ENCODE measurements at regions not wholly inside any gene's neighbourhood (a gene's known extent, or its start where the extent isn't known, plus 50 kb on each side); places are given as distances from the start of the nearest gene placed in this dataset.
"Not testable (repeated sequence)": the region's sequence is repeated elsewhere in the genome, so short reads cannot be mapped to it uniquely, and the experiment has no call there.

DNA sequence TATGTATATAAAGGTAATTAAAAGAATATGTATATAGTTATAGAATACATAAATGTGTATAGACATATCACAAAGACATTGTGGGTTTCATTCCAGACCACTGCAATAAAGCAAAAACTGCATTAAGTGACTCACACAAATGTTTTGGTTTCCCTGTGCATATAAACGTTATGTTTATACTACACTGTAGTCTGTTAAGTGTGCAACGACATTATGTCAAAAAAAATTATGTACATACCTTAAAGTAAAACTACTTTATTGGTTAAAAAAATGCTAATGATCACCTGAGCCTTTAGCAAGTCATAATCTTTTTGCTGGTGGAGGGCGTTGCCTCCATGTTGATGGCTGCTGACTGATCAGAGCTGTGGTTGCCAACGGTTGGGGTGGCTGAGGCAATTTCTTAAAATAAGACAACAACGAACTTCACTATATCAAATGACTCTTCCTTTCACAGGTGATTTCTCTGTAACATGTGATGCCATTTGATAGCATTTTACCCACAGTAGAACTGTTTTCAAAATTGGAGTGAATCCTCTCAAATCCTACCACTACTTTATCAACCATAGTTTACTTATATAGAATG is 107.8 kb downstream of the THSD1 start:
- TF ChIP-seq, protein P1, sequence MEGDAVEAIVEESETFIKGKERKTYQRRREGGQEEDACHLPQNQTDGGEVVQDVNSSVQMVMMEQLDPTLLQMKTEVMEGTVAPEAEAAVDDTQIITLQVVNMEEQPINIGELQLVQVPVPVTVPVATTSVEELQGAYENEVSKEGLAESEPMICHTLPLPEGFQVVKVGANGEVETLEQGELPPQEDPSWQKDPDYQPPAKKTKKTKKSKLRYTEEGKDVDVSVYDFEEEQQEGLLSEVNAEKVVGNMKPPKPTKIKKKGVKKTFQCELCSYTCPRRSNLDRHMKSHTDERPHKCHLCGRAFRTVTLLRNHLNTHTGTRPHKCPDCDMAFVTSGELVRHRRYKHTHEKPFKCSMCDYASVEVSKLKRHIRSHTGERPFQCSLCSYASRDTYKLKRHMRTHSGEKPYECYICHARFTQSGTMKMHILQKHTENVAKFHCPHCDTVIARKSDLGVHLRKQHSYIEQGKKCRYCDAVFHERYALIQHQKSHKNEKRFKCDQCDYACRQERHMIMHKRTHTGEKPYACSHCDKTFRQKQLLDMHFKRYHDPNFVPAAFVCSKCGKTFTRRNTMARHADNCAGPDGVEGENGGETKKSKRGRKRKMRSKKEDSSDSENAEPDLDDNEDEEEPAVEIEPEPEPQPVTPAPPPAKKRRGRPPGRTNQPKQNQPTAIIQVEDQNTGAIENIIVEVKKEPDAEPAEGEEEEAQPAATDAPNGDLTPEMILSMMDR (IDR thresholded peaks at IDR 0.05): not testable (repeated sequence)
- TF ChIP-seq ZFX (IDR thresholded peaks at IDR 0.05; ENCODE audit: borderline replicate concordance): not testable (repeated sequence)

All from 22Rv1 (cell line).